ENCODE measurements at regions not wholly inside any gene's neighbourhood (a gene's known extent, or its start where the extent isn't known, plus 50 kb on each side); places are given as distances from the start of the nearest gene placed in this dataset.

DNA sequence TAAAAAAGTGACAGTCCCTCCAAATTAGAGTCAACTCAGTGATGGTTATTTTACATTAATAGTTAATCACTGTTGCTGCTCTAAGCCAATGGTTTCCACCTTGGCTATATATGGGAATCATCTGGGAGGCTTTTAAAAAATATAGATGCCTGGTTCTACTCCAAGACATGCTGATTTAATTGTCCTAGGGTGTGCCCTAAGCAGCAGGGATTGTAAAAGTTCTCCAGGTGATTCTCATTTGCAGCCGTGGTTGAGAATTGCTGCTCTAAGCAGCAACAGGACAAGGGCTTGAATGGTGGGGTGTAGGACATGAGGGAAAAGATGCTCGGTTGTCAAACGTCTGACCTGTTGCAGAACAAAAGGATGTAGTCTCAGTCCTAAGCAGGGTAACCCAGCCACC is 405.1 kb upstream of the MCTP2 start:
- WGBS, 2 donors, result 34 to 54% methylated on average over 3 of the region's 3 CpGs
- TF ChIP-seq, protein P1, sequence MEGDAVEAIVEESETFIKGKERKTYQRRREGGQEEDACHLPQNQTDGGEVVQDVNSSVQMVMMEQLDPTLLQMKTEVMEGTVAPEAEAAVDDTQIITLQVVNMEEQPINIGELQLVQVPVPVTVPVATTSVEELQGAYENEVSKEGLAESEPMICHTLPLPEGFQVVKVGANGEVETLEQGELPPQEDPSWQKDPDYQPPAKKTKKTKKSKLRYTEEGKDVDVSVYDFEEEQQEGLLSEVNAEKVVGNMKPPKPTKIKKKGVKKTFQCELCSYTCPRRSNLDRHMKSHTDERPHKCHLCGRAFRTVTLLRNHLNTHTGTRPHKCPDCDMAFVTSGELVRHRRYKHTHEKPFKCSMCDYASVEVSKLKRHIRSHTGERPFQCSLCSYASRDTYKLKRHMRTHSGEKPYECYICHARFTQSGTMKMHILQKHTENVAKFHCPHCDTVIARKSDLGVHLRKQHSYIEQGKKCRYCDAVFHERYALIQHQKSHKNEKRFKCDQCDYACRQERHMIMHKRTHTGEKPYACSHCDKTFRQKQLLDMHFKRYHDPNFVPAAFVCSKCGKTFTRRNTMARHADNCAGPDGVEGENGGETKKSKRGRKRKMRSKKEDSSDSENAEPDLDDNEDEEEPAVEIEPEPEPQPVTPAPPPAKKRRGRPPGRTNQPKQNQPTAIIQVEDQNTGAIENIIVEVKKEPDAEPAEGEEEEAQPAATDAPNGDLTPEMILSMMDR (IDR thresholded peaks at IDR 0.05), result no peak
- TF ChIP-seq POLR2A (IDR thresholded peaks at IDR 0.05), result no peak
- DNase-seq (ENCODE audit: low spot score in 2 of 2), result no peak
- H3K4me3 ChIP-seq (ENCODE audit: low read depth, poor library complexity, severe bottlenecking), result no peak overlapping the region
- intact Hi-C loops (cut with DNase I; ENCODE audit: low total_unique reads), result no loop called here

DNA sequence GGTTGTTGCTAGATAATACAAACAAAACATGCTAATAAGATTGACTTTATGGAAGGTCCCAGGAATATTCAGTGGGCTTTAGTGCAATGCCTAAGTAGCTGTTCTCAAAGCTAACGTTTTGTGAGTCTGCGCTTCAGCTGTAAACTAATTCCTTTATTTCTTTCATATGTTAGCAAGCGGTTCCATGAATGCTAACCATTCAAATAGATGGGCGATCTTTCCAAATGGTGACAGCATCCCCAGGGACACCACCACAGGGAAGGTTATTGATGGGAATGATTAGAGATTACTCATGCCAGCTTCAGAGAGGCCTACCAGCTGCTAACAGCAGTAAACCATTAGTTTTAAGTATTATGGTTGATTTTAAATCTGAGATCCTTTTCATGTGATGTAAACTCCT is 405.7 kb upstream of the MCTP2 start:
- TF ChIP-seq, protein P1 (IDR thresholded peaks at IDR 0.05), result no peak
- TF ChIP-seq POLR2A (IDR thresholded peaks at IDR 0.05), result no peak
- no peak overlapping the region for H3K4me3 ChIP-seq (ENCODE audit: low read depth, poor library complexity, severe bottlenecking)
- intact Hi-C loops (cut with DNase I; ENCODE audit: low total_unique reads), result no loop called here
- DNase-seq (ENCODE audit: low spot score in 2 of 2), result no peak
- whole genome bisulfite sequencing, 2 donors, result 36 to 56% methylated on average over 4 of the region's 4 CpGs

DNA sequence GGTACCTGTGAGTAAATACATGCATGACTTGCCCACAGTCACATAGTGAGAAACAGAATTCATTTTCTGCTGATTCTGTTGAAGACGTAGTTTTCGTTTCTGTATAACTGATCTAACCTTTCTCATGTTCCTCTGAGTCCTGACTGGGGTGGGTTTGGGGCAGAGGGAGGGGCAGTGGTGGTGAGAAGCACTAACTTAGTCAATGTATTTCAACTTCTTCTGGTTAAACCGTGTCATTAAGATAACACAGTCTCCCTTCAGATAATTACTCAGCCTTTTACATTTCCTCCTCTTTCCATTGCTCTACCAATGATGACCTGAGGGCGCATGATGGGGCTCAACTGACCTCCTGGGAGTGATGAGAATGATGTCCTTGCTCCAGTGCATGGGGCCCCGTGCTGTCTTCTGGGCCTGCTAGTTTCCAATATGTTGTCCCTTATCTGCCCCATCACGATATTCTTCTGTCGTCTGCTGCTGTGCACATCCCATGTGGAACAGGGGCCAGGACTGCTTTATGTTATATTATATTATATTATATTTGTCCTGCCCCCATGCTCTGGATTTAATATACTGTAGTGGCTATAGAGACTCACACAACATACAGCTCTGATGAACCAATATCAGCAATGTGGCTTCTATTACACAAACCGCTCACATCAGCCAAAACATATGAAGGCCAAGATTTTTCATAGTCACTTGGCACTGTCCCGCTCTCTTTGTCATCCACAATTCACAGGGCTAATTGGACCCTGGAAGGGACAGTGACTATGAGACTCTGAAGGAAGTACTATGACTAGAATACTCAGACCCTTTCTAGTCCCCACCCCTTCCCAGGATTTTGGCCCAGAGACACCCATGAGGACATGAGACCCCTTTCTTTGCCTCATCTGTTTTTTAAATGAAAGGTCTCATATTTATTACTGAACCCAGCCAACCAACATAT is 407.1 kb upstream of the MCTP2 start:
- DNase-seq (ENCODE audit: low spot score in 2 of 2), result peak in 1 of 2 donors; percentile 55
- TF ChIP-seq, protein P1 (IDR thresholded peaks at IDR 0.05), result no peak
- no peak for TF ChIP-seq POLR2A (IDR thresholded peaks at IDR 0.05)
- H3K4me3 ChIP-seq (ENCODE audit: low read depth, poor library complexity, severe bottlenecking), result no peak overlapping the region
- 78 to 82% methylated on average over 9 of the region's 9 CpGs for WGBS, 2 donors
- intact Hi-C loops (cut with DNase I; ENCODE audit: low total_unique reads), result no loop called here

DNA sequence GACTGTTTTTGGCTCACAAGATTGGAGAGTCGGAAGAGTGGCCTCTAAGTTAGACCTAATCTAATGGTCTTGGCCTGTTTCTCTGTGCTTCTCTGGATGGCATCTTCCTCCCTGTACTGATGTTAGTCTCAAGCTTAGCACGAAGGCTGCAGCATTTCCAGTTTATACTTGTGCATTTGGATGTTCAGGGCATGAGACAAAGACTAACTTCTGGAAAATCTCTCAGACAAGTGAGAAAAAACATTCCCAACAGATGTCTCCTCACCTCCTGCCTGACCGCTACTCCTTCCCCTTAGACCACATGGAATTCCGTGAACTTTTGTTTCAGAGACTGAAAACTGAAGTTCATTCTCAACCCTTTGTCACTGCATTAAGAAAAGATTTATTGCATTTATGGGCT is 410.8 kb upstream of the MCTP2 start:
- WGBS, 2 donors, result 89 to 91% methylated on average over 4 of the region's 4 CpGs
- TF ChIP-seq, protein P1 (IDR thresholded peaks at IDR 0.05), result no peak
- TF ChIP-seq POLR2A (IDR thresholded peaks at IDR 0.05), result no peak
- H3K4me3 ChIP-seq (ENCODE audit: low read depth, poor library complexity, severe bottlenecking), result no peak overlapping the region
- DNase-seq (ENCODE audit: low spot score in 2 of 2), result no peak
- intact Hi-C loops (cut with DNase I; ENCODE audit: low total_unique reads), result no loop called here

DNA sequence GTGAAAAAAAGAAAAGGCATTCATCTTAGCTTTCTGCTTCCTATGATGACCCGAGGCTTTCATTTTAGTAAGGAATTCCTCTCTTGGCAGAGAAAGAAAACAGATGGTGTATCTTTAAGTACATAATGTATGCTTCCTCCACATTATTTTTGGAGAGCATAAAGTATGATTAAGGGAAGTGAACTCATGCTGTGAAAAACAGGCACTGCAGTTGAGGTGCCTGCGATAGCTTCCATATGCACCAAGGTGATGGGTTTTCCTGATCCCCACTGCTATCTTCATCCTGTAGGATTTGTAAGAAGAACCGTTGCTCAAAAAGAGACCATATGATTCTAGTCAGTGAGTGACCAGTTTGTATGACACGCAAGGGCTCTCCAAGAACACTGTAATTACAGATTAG is 411.5 kb upstream of the MCTP2 start:
- H3K4me3 ChIP-seq (ENCODE audit: low read depth, poor library complexity, severe bottlenecking), result no peak overlapping the region
- no peak for DNase-seq (ENCODE audit: low spot score in 2 of 2)
- WGBS, 2 donors, result 73 to 82% methylated on average over 4 of the region's 4 CpGs
- no peak for TF ChIP-seq POLR2A (IDR thresholded peaks at IDR 0.05)
- intact Hi-C loops (cut with DNase I; ENCODE audit: low total_unique reads), result no loop called here

DNA sequence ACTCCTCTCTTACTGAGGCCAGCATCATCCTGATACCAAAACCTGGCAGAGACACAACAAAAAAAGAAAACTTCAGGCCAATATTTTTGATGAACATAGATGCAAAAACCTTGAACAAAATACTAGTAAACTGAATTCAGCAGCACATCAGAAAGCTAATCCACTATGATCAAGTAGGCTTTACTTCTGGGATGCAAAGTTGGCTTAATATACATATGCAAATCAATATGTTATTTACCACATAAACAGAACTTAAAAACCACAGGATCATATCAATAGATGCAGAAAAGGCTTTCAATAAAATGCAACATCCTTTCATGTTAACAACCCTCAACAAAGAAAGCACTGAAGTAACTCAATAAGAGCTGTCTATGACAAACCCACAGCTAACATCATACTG is 414.5 kb upstream of the MCTP2 start:
- TF ChIP-seq, protein P1 (IDR thresholded peaks at IDR 0.05), result no peak
- no peak for TF ChIP-seq POLR2A (IDR thresholded peaks at IDR 0.05)
- intact Hi-C loops (cut with DNase I; ENCODE audit: low total_unique reads), result no loop called here
- H3K4me3 ChIP-seq (ENCODE audit: low read depth, poor library complexity, severe bottlenecking), result no peak overlapping the region
- no peak for DNase-seq (ENCODE audit: low spot score in 2 of 2)
